ENCODE measurements at regions not wholly inside any gene's neighbourhood (a gene's known extent, or its start where the extent isn't known, plus 50 kb on each side); places are given as distances from the start of the nearest gene placed in this dataset.
"Not testable (repeated sequence)": the region's sequence is repeated elsewhere in the genome, so short reads cannot be mapped to it uniquely, and the experiment has no call there.

DNA sequence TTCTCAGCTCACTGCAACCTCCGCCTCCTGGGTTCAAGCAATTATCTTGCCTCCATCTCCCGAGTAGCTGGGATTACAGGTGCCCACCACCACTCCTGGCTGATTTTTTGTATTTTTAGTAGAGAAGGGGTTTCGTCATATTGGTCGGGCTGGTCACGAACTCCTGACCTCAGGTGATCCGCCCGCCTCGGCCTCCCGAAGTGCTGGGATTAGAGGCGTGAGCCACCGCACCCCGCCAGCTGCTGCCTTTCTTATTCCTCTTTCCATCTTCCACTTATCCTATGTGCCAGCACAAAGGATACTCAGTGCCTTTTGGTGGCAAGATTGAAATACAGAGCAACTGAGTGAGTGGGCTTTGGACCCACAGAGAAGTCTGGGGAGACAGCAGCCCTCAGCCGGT is 97.6 kb upstream of the HES1 start:
- DNase-seq (ENCODE audit: low read depth in 3 of 3), result not testable (repeated sequence)

DNA sequence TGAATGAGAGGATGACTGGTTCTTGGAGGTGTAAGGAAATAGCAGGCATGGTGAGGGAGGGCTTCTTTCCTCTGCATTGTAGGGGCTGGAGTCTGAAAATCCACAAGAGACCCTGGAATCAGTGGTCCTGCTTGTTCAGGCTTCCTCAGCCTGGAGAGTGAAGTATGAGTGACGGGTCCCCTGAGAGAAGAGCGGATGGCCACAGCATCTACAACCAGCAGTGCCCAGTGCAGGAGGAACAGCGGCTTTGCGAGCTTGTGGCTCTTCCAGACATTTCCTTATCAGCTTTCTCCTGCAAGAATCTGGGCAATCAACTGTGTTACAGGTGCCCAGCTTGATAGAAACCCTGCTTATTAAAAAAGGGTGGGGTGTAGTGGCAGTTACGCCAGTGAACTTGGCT is 97.0 kb upstream of the HES1 start:
- DNase-seq (ENCODE audit: low read depth in 3 of 3), result no peak

GRCh38 chr3:194040516-194041273 is 95.3 kb upstream of the HES1 start:
- no peak for DNase-seq (ENCODE audit: low read depth in 3 of 3)

GRCh38 chr3:194042927-194043326 is 93.0 kb upstream of the HES1 start:
- no peak for DNase-seq (ENCODE audit: low read depth in 3 of 3)

DNA sequence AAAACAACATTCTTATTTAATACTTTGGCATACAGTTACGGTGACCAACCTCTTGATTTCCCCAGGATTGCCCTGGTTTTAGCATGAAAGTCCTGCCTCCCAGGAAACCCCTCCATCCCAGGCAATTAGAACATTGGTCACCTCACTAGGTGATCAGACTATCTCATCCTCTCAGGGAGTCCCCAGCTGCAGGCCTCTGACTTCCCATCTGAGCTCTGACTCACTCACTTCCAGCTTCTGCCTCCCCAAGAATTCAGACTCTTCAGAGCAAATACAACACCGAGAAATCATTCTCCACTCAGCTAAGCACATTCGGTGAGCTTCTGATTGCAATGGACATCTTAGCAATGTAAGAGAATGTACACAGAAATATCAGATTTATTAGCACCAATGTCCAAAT is 92.4 kb upstream of the HES1 start:
- no peak for DNase-seq (ENCODE audit: low read depth in 3 of 3)

GRCh38 chr3:194045289-194045688 is 90.7 kb upstream of the HES1 start:
- DNase-seq (ENCODE audit: low read depth in 3 of 3), result no peak

DNA sequence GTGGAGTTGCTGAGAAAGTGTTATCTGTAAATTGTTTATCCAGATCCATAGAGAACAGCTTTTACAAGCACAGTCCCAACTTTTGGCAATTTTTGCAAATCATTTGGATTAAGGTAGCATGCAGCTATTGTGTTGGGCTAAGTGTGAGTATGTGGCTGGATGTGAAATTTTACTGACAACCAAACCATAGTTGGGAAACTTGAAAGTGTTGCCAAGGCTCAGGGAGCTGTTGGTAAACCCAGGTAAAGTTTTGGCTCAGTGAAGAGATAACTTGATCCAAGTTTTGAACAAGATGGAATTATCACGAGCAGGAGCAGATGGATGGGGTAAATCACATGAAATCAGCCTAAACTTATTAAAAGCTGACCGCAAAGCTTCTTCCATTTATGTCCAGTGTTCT is 90.0 kb upstream of the HES1 start:
- no peak for DNase-seq (ENCODE audit: low read depth in 3 of 3)

- no peak for DNase-seq (ENCODE audit: low read depth in 3 of 3)
Measured at GRCh38 chr3:194046531-194046930, 89.4 kb upstream of the HES1 start.

- DNase-seq (ENCODE audit: low read depth in 3 of 3), result no peak
Measured at GRCh38 chr3:194046995-194047645, 88.8 kb upstream of the HES1 start.

DNA sequence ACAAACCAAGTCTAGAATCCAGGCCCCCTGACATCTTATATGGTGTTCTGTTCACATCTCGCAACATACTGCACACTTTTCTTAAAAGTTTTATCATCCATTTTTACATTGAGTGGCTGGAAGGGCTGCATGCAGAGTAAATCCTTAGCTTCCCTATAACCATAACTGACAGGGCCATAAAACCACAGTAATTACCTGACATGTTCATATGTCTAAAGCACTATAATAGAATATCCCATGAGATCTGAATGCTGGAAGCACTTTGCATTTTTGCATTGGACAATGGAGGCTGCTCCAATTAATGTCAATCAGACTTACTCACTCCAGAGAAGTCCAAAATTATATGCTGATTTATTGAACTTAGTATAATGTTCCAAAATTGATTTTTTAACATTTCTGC is 86.6 kb upstream of the HES1 start:
- DNase-seq (ENCODE audit: low read depth in 3 of 3), result no peak

- DNase-seq (ENCODE audit: low read depth in 3 of 3), result no peak
Measured at GRCh38 chr3:194050782-194051320, 85.1 kb upstream of the HES1 start.

DNA sequence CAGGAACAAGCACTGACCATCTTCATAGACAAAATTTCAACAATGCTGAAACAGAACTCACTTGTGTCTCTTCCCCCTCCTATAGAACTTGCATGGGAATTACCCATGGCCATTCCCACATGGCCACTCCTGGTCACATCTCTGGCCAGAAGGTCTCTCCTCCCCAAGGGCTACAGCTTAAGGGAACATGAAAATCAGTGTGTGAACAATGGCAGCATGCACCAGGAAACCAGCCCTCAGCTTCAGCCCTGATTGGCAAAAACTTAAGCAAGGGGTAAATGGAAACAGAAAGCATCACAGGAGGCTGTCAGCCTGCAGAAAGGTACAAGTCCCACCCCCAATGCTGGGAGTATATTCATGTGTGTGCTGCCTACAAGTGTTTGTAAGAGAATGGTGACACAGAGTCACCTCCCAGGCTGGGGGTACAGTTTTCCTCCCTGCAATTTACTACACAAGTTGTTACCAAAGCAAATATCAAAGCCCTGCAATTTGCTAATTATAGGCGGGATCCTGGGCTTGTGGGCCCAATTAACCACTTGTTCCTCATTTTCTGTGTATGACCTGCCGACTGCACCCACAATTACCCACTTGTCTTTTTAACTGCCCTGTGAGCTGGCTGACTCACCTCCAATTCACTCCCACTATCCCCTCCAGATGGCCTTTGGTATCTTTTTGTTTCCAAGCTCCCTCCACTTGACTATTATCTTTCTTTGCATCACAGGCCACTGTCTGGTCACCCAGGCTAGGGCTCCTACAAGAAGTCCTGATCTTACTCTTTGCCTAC is 84.4 kb upstream of the HES1 start:
- DNase-seq (ENCODE audit: low read depth in 3 of 3), result no peak

DNA sequence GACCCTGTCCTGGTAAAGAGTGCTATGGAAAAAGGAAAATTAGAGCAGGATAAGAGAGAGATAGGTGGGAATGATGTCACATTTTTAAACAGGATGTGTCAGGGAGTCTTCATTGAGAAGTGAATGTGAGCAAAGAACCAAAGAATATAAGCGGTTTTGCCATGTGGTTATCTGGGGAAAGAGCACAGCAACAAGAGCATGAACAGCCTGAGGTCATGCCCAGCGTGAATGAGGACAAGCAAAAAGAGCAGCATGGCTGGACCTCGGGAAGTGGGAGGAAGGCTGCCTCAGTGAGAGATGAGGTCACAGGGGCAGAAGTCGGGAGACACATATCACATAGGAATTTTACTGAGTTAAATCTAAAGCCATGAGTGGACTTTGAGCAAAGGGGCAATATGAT is 82.8 kb upstream of the HES1 start:
- no peak for DNase-seq (ENCODE audit: low read depth in 3 of 3)

GRCh38 chr3:194054016-194054415 is 81.9 kb upstream of the HES1 start:
- DNase-seq (ENCODE audit: low read depth in 3 of 3), result no peak

GRCh38 chr3:194054540-194054939 is 81.4 kb upstream of the HES1 start:
- no peak for DNase-seq (ENCODE audit: low read depth in 3 of 3)

DNA sequence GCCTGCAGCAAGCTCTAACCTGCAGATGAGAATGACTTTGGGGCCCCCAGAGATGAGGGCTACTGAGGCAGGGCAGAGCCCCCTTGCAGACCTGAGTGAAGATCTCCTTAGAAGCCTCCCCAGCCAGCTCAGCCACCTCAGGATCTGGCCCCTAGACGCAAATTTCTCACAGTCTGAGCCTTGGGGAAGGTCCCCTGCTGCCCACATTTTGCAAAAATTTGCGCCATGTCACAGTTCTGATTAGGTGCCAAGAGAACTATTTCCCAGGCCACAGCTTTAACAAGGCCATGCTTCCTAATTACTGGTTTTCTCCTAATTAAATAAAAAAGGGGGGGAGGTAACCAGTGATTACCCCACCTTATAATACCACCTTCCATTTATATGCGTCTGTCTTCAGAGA is 81.0 kb upstream of the HES1 start:
- no peak for DNase-seq (ENCODE audit: low read depth in 3 of 3)

DNA sequence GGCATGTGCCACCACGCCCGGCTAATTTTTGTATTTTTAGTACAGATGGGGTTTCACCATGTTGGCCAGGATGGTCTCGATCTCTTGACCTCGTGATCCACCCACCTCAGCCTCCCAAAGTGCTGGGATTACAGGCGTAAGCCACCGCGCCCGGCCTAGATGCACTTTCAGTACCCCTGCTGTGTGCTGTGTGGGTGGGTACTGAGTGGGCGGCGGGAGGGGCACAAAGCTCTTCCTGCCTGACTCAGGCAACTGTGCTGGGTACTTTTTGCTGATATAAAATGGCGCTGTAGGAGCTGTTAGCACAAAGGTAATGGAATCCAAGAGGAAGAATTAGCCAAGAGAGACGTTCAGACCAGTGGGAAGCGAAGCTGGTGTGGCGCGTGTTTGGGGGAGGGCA is 79.6 kb upstream of the HES1 start:
- DNase-seq (ENCODE audit: low read depth in 3 of 3), result peak in 1 of 3 experiments; percentile 4

GRCh38 chr3:194056731-194057415 is 79.1 kb upstream of the HES1 start:
- DNase-seq (ENCODE audit: low read depth in 3 of 3), result no peak

DNA sequence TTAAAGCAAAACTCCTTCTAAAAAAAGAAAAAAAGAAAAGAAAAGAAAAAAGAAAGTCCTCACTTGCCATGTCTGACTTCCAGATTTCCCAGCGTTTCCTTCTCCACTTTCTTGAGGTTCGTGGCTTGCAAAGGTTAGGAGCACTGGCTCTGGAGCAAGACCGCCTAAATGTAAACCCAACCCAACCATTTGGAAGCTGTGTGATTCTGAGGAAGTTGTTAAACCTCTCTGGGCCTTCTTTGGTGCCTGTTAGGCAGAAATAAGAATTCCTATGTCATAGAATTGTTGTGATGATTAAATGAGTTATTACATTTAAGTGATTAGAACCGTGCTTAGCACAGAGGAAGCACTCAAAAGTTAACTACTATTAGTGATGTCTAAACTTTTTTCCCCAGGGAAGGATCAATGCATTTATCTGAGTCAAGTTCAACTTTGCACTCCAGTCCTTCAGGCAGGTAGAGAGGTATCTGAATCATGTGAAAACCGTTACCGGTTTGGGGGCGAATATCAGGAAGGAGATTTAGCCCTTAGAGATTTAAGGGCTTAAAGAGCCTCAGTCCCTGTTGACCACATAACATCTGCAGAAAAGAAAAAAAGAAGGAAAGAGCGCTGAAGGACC is 78.3 kb upstream of the HES1 start:
- DNase-seq (ENCODE audit: low read depth in 3 of 3), result no peak

DNA sequence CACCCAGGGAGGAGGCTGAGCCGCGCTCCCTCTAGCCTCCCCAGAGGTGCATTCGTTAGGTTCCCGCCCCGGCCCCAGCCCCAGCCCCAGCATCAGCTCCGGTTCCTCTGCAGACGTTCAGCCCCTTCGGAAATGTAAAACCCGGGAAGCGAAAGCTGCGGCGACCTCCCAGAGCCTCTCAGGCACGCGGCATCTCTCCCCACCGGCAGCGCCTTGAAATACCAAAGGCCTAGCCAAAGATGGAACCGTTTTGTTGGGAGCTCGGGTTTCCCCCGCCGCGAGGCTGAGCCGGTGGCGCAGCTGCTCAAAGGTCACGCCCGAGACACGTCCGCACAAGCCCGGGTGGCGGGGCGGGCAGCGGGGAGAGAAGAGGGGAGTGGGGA is 77.8 kb upstream of the HES1 start:
- peak in 1 of 3 experiments; percentile 9 for DNase-seq (ENCODE audit: low read depth in 3 of 3)

DNA sequence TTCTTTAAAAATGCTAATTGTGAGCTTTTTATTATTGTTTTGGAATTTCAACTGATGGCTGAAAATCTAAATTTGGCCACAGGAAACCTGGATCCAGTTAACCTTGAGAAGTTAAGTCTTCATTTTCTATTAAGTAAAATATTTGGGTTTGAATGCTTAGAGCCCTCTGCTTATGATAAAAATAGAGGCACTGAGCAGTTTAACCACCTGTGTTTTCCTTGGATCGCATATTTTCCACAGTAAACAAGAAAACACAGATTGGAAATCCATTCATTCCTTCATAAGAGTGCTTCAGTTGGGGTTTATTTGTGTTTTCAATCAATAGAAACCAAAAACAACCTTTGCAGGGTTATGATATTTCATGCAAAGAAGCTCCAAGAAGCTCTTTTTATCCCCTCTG is 77.2 kb upstream of the HES1 start:
- no peak for DNase-seq (ENCODE audit: low read depth in 3 of 3)
